22Rv1 (cell line): ENCODE measurements at regions not wholly inside any gene's neighbourhood (a gene's known extent, or its start where the extent isn't known, plus 50 kb on each side); places are given as distances from the start of the nearest gene placed in this dataset.

ENCODE experiments used
- H3K27ac ChIP-seq: fragments of 450-650 bp; 2 replicates; pipeline ENCODE4 v1.5.1; 2017
- CTCF ChIP-seq: fragments of 450-650 bp; IDR thresholded peaks from 2 replicates; pipeline ENCODE4 v1.5.1; 2017; ENCODE audit warnings: mild to moderate bottlenecking
- ZFX ChIP-seq: fragments of 450-650 bp; IDR thresholded peaks from 2 replicates; pipeline ENCODE4 v1.6.1; 2017; ENCODE audit warnings: antibody characterized with exemption, borderline replicate concordance

GRCh38 chr6:156601152-156602065, 175.8 kb upstream of the ARID1B start:
- TF ChIP-seq ZFX (no peak), CTCF (no peak)
- no peak overlapping the region for H3K27ac ChIP-seq

GRCh38 chr6:156600678-156601077, 176.5 kb upstream of the ARID1B start:
- TF ChIP-seq ZFX (no peak), CTCF (no peak)
- no peak overlapping the region for H3K27ac ChIP-seq

DNA sequence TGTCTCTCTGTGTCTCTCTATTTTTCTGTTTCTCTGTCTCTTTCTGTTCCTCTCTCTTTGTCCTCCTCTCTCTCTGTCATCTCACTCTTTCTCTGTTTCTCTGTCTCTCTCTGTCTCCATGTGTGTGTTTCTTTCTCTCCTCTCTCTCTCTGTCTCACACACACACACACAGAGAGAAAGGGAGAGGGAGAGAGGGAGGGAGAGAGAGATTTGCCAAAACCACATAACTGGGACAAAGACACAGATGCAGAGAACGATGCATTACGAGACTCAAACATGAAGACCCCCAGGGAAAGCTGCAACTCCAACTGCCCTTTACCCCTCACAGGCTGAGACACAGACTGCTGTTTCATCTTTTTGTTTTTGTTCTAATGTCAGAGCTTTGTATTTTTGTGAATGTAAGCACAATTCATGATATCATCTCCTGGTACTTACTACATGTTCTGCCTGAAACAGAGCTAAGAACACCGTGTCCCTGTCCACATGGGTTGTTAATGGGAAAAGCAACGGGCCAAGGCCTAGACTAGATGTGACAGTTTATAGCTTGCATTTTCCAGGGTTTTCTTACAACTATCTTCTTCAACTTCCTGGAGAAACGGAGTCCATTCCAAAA, 177.1 kb upstream of the ARID1B start:
- TF ChIP-seq ZFX (no peak), CTCF (no peak)

DNA sequence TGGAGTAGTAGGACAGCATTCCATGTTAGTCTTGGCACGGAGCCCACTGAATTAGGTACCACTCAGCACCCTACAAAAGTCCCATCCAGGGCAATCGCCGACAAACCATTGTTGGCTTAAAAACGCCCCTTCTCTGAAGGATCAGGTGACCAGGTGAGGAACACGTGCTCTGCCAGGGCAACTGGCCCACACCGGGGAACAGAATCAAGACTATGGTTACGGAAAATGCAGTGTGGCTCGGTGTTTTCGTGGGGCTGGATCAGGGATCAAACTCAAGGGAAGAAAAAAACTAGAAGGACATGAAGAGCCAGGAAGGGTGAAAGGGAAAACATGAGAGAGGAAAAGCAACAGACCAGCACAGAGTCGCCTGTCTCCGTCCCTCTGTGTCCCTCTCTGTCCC, 177.8 kb upstream of the ARID1B start:
- TF ChIP-seq ZFX, result no peak
- no peak for TF ChIP-seq CTCF
- H3K27ac ChIP-seq, result no peak overlapping the region

More for the DNA sequence above, 177.1 kb upstream of the ARID1B start:
- H3K27ac ChIP-seq, result no peak overlapping the region

GRCh38 chr6:156598855-156599180, 178.4 kb upstream of the ARID1B start:
- TF ChIP-seq ZFX (no peak), CTCF (no peak)
- no peak overlapping the region for H3K27ac ChIP-seq

DNA sequence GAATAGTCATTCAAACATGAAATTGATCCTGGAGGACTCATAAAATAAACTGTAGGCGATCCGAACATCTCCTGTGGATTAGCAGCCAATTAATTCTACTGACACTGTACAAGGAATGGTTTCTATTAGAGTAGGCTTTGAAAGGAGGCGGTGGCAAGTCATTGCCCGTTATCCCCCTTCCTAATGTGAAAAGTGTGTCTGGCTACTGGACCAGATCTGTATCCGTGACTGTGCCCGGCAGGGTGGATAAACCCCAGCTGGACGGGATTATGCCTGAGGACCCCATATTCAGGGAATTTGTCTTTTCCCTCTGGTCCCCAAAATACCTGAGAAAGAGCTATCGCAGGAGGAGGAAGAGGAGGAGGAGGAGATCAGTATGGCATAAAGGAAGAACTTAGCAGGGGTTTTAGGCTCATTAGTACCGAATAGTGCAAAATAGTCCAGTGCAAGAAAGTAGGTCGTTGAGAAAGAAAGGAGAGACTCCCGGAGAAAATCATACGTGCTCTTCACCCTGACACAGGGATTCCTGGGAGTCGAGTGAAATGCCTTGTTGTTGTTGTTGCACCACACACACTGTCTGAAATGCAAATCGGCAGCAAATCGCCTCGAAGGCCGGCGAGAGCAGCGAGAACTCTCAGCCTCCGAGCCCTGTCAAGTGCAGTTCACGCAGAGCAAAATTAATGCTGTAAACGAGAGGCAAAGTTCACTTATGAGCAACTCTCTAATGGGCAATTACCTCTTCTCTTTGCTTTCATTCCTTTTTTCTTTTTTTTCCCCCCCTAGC, 178.9 kb upstream of the ARID1B start:
- TF ChIP-seq ZFX (no peak), CTCF (no peak)
- H3K27ac ChIP-seq, result no peak overlapping the region
